Activated naive CD4-positive, alpha-beta T cell treated with anti-CD3 and anti-CD28 coated beads, Interleukin-2, amount 50 U/mL, for 72 hours (primary cell): ENCODE measurements at regions not wholly inside any gene's neighbourhood (a gene's known extent, or its start where the extent isn't known, plus 50 kb on each side); places are given as distances from the start of the nearest gene placed in this dataset.

Experiments
- ATAC-seq, 2 donors: fragments of 150-1000 bp; cut with Tn5 transposase; 2 replicates each; pipeline ENCODE4 v1.10.0; 2021; ENCODE audit warnings: mild to moderate bottlenecking in 2 of 2, moderate library complexity in 2 of 2
- DNase-seq, 2 donors: peaks; one replicate each; pipeline ENCODE4 v3.0.0; 2021 to 2022; ENCODE audit warnings: low spot score in 2 of 2
- H3K27ac Mint-ChIP-seq, 2 donors: one replicate each; pipeline ENCODE4 v1.8.0; 2022; ENCODE audit warnings: mild to moderate bottlenecking in 2 of 2, mixed read lengths in 2 of 2
- H3K36me3 Mint-ChIP-seq, 2 donors: one replicate each; pipeline ENCODE4 v1.8.0; 2022; ENCODE audit warnings: mixed read lengths in 2 of 2
- H3K9me3 Mint-ChIP-seq, 2 donors: one replicate each; pipeline ENCODE4 v1.8.0; 2022; ENCODE audit warnings: mixed read lengths in 2 of 2

GRCh38 chr10:131775433-131775832, 125.4 kb upstream of the PPP2R2D start:
- no peak for DNase-seq
- ATAC-seq: no peak
- Mint-ChIP-seq H3K27ac (no peak overlapping the region), H3K9me3 (peaks cover 28 to 31% of the 10 kb centered on the region in 2 donors), H3K36me3 (peaks cover 24 to 30% of the 10 kb centered on the region in 2 donors)

- peaks cover 24 to 30% of the 10 kb centered on the region in 2 donors for H3K36me3 Mint-ChIP-seq
- peaks cover 28 to 31% of the 10 kb centered on the region in 2 donors for H3K9me3 Mint-ChIP-seq
- no peak for ATAC-seq
- no peak for DNase-seq
- H3K27ac Mint-ChIP-seq: no peak overlapping the region
Observed at GRCh38 chr10:131775833-131776232, 125.0 kb upstream of the PPP2R2D start.

- Mint-ChIP-seq H3K9me3 (peaks cover 28 to 31% of the 10 kb centered on the region in 2 donors), H3K36me3 (peaks cover 24 to 30% of the 10 kb centered on the region in 2 donors), H3K27ac (peak overlapping the region in 1 of 2 donors; percentile 66)
- no peak for ATAC-seq
- DNase-seq: no peak
Observed at GRCh38 chr10:131776496-131776895, 124.3 kb upstream of the PPP2R2D start.

GRCh38 chr10:131777162-131777561, 123.6 kb upstream of the PPP2R2D start:
- Mint-ChIP-seq H3K27ac (peak overlapping the region in 1 of 2 donors; percentile 66), H3K36me3 (peaks cover 24 to 30% of the 10 kb centered on the region in 2 donors), H3K9me3 (peaks cover 28 to 31% of the 10 kb centered on the region in 2 donors)
- DNase-seq: no peak
- ATAC-seq: no peak

GRCh38 chr10:131777921-131778320, 122.9 kb upstream of the PPP2R2D start:
- ATAC-seq (no peak), DNase-seq (no peak)
- peaks cover 30% of the 10 kb centered on the region in 2 donors for H3K36me3 Mint-ChIP-seq

GRCh38 chr10:131778385-131778784, 122.4 kb upstream of the PPP2R2D start:
- H3K27ac Mint-ChIP-seq: peak overlapping the region in 1 of 2 donors; percentile 66
- ATAC-seq: no peak
- DNase-seq: no peak
- H3K9me3 Mint-ChIP-seq: peaks cover 28 to 41% of the 10 kb centered on the region in 2 donors
- H3K36me3 Mint-ChIP-seq: peaks cover 30 to 34% of the 10 kb centered on the region in 2 donors

More at GRCh38 chr10:131777921-131778320, 122.9 kb upstream of the PPP2R2D start:
- peaks cover 28 to 36% of the 10 kb centered on the region in 2 donors for H3K9me3 Mint-ChIP-seq
- H3K27ac Mint-ChIP-seq: peak overlapping the region in 1 of 2 donors; percentile 66

- ATAC-seq: no peak
- Mint-ChIP-seq H3K9me3 (peaks cover 28 to 42% of the 10 kb centered on the region in 2 donors), H3K36me3 (peaks cover 30 to 34% of the 10 kb centered on the region in 2 donors), H3K27ac (no peak overlapping the region)
- DNase-seq: no peak
Observed at GRCh38 chr10:131778842-131779241, 122.0 kb upstream of the PPP2R2D start.

- peaks cover 28 to 42% of the 10 kb centered on the region in 2 donors for H3K9me3 Mint-ChIP-seq
- peaks cover 30 to 34% of the 10 kb centered on the region in 2 donors for H3K36me3 Mint-ChIP-seq
- no peak for ATAC-seq
- no peak overlapping the region for H3K27ac Mint-ChIP-seq
- no peak for DNase-seq
Observed at GRCh38 chr10:131779661-131780394, 121.0 kb upstream of the PPP2R2D start.

- ATAC-seq: no peak
- peaks cover 21 to 35% of the 10 kb centered on the region in 2 donors for H3K9me3 Mint-ChIP-seq
Observed at GRCh38 chr10:131781076-131781475, 119.7 kb upstream of the PPP2R2D start.

GRCh38 chr10:131781791-131782190, 119.0 kb upstream of the PPP2R2D start:
- Mint-ChIP-seq H3K9me3 (peaks cover 14 to 28% of the 10 kb centered on the region in 2 donors), H3K36me3 (peaks cover 16 to 24% of the 10 kb centered on the region in 2 donors), H3K27ac (no peak overlapping the region)
- DNase-seq (no peak), ATAC-seq (no peak)

More at GRCh38 chr10:131781076-131781475, 119.7 kb upstream of the PPP2R2D start:
- Mint-ChIP-seq H3K36me3 (peaks cover 23 to 29% of the 10 kb centered on the region in 2 donors), H3K27ac (no peak overlapping the region)
- DNase-seq: no peak

GRCh38 chr10:131784363-131785120, 116.3 kb upstream of the PPP2R2D start:
- no peak for ATAC-seq
- no peak overlapping the region for H3K27ac Mint-ChIP-seq
- DNase-seq: no peak
- peaks cover 0 to 10% of the 10 kb centered on the region in 2 donors for H3K36me3 Mint-ChIP-seq
- H3K9me3 Mint-ChIP-seq: peaks cover 0 to 15% of the 10 kb centered on the region in 2 donors

- no peak for ATAC-seq
- Mint-ChIP-seq H3K27ac (no peak overlapping the region), H3K36me3 (peaks cover 0 to 10% of the 10 kb centered on the region in 2 donors), H3K9me3 (peaks cover 0 to 11% of the 10 kb centered on the region in 2 donors)
- DNase-seq: no peak
Observed at GRCh38 chr10:131785121-131785460, 115.7 kb upstream of the PPP2R2D start.

- no peak overlapping the region for H3K27ac Mint-ChIP-seq
- H3K9me3 Mint-ChIP-seq: peaks cover 0 to 11% of the 10 kb centered on the region in 2 donors
- ATAC-seq: no peak
- DNase-seq: peak in 1 of 2 donors; percentile 36
- H3K36me3 Mint-ChIP-seq: peaks cover 0 to 10% of the 10 kb centered on the region in 2 donors
Observed at GRCh38 chr10:131786756-131787605, 113.8 kb upstream of the PPP2R2D start.

- DNase-seq (no peak), ATAC-seq (no peak)
- peaks cover 0 to 6% of the 10 kb centered on the region in 2 donors for H3K9me3 Mint-ChIP-seq
- H3K36me3 Mint-ChIP-seq: peaks cover 0 to 4% of the 10 kb centered on the region in 2 donors
- no peak overlapping the region for H3K27ac Mint-ChIP-seq
Observed at GRCh38 chr10:131787961-131788360, 112.8 kb upstream of the PPP2R2D start.

GRCh38 chr10:131788386-131788785, 112.4 kb upstream of the PPP2R2D start:
- no peak for DNase-seq
- no peak overlapping the region for H3K27ac Mint-ChIP-seq
- H3K9me3 Mint-ChIP-seq: peaks cover 0 to 1% of the 10 kb centered on the region in 2 donors
- ATAC-seq: no peak
- H3K36me3 Mint-ChIP-seq: no peaks in the 10 kb centered on the region

- no peak for DNase-seq
- Mint-ChIP-seq H3K36me3 (no peaks in the 10 kb centered on the region), H3K27ac (no peak overlapping the region), H3K9me3 (no peaks in the 10 kb centered on the region)
- no peak for ATAC-seq
Observed at GRCh38 chr10:131789516-131789915, 111.3 kb upstream of the PPP2R2D start.
